ENCODE measurements at regions not wholly inside any gene's neighbourhood (a gene's known extent, or its start where the extent isn't known, plus 50 kb on each side); places are given as distances from the start of the nearest gene placed in this dataset.

- DNase-seq (ENCODE audit: low read depth in 3 of 3, low spot score in 2 of 3): no peak
Observed at GRCh38 chr5:74209571-74209970, 431.0 kb downstream of the ENC1 start.

GRCh38 chr5:74206579-74207550 is 433.7 kb downstream of the ENC1 start:
- DNase-seq (ENCODE audit: low read depth in 3 of 3, low spot score in 2 of 3): no peak

- no peak for DNase-seq (ENCODE audit: low read depth in 3 of 3, low spot score in 2 of 3)
Observed at GRCh38 chr5:74205767-74206578, 434.6 kb downstream of the ENC1 start.

GRCh38 chr5:74201334-74202081 is 439.0 kb downstream of the ENC1 start:
- no peak for DNase-seq (ENCODE audit: low read depth in 3 of 3, low spot score in 2 of 3)

- no peak for DNase-seq (ENCODE audit: low read depth in 3 of 3, low spot score in 2 of 3)
Observed at GRCh38 chr5:74200560-74200959, 440.0 kb downstream of the ENC1 start.

- DNase-seq (ENCODE audit: low read depth in 3 of 3, low spot score in 2 of 3): no peak
Observed at GRCh38 chr5:74199436-74200210, 440.9 kb downstream of the ENC1 start.

- no peak for DNase-seq (ENCODE audit: low read depth in 3 of 3, low spot score in 2 of 3)
Observed at GRCh38 chr5:74199005-74199404, 441.5 kb downstream of the ENC1 start.

GRCh38 chr5:74198156-74198555 is 442.4 kb downstream of the ENC1 start:
- DNase-seq (ENCODE audit: low read depth in 3 of 3, low spot score in 2 of 3): no peak

GRCh38 chr5:74196233-74196632 is 444.3 kb downstream of the ENC1 start:
- no peak for DNase-seq (ENCODE audit: low read depth in 3 of 3, low spot score in 2 of 3)

- no peak for DNase-seq (ENCODE audit: low read depth in 3 of 3, low spot score in 2 of 3)
Observed at GRCh38 chr5:74194196-74194595, 446.3 kb downstream of the ENC1 start.

- no peak for DNase-seq (ENCODE audit: low read depth in 3 of 3, low spot score in 2 of 3)
Observed at GRCh38 chr5:74192606-74193299, 447.8 kb downstream of the ENC1 start.

GRCh38 chr5:74188351-74189105 is 452.0 kb downstream of the ENC1 start:
- no peak for DNase-seq (ENCODE audit: low read depth in 3 of 3, low spot score in 2 of 3)

- no peak for DNase-seq (ENCODE audit: low read depth in 3 of 3, low spot score in 2 of 3)
Observed at GRCh38 chr5:74187757-74188156, 452.8 kb downstream of the ENC1 start.

- no peak for DNase-seq (ENCODE audit: low read depth in 3 of 3, low spot score in 2 of 3)
Observed at GRCh38 chr5:74186356-74187315, 453.9 kb downstream of the ENC1 start.

GRCh38 chr5:74185599-74185998 is 454.9 kb downstream of the ENC1 start:
- DNase-seq (ENCODE audit: low read depth in 3 of 3, low spot score in 2 of 3): no peak

GRCh38 chr5:74184649-74185048 is 455.9 kb downstream of the ENC1 start:
- DNase-seq (ENCODE audit: low read depth in 3 of 3, low spot score in 2 of 3): no peak

GRCh38 chr5:74183041-74183440 is 457.5 kb downstream of the ENC1 start:
- DNase-seq (ENCODE audit: low read depth in 3 of 3, low spot score in 2 of 3): no peak

GRCh38 chr5:74182603-74183002 is 457.9 kb downstream of the ENC1 start:
- DNase-seq (ENCODE audit: low read depth in 3 of 3, low spot score in 2 of 3): no peak

Measured in right renal cortex interstitium (tissue), 3 donors.